ENCODE measurements at regions not wholly inside any gene's neighbourhood (a gene's known extent, or its start where the extent isn't known, plus 50 kb on each side); places are given as distances from the start of the nearest gene placed in this dataset.

DNA sequence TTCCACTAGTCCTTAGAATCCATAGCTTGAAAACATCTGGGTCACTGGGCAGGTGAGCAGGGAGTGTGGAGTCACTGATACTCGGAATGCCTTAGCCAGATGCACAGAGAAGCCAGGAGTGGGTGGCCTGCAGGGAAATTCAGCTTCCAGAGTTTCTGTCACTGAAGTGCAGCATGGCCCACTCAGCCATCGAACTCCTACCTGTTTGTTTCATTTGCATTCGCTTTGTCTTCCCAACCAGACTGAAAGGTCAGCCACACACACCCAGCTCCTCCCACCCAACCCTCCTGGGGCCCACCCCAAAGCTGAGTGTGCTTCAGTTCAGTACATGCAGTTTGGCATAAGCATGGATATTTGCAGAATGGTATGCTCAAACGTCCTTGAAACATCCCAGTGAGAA lies 124.5 kb upstream of the ATP10A start:
- no peak overlapping the region for H3K4me3 ChIP-seq (ENCODE audit: low read depth, low read length)
- in situ Hi-C loops (cut with HindIII; ENCODE audit: low sequenced_read_pairs): no loop called here
- DNase-seq (ENCODE audit: low read depth, low spot score): no peak
- TF ChIP-seq, protein P1, sequence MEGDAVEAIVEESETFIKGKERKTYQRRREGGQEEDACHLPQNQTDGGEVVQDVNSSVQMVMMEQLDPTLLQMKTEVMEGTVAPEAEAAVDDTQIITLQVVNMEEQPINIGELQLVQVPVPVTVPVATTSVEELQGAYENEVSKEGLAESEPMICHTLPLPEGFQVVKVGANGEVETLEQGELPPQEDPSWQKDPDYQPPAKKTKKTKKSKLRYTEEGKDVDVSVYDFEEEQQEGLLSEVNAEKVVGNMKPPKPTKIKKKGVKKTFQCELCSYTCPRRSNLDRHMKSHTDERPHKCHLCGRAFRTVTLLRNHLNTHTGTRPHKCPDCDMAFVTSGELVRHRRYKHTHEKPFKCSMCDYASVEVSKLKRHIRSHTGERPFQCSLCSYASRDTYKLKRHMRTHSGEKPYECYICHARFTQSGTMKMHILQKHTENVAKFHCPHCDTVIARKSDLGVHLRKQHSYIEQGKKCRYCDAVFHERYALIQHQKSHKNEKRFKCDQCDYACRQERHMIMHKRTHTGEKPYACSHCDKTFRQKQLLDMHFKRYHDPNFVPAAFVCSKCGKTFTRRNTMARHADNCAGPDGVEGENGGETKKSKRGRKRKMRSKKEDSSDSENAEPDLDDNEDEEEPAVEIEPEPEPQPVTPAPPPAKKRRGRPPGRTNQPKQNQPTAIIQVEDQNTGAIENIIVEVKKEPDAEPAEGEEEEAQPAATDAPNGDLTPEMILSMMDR (IDR thresholded peaks at IDR 0.05; ENCODE audit: low read depth, low read length): no peak

DNA sequence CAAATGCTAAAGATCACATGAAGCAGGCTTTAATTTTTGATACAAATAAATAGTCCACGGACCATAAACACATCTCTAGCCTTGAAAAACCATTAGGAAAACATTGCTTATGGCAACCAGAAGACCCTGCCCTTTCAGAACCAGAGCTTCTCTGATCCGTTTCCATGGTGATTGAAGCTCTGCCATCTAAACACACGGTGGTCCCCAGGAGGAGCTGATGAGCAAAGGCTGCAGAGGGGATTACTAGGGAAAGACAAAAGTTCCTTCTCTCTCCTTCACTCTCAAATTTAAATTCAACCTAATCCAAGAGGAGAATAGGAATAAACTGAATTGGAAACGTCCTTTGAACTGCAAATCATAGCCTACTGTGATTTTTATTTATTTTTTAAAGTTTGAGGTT lies 122.0 kb upstream of the ATP10A start:
- DNase-seq (ENCODE audit: low read depth, low spot score): no peak
- TF ChIP-seq, protein P1 (IDR thresholded peaks at IDR 0.05; ENCODE audit: low read depth, low read length): no peak
- no peak overlapping the region for H3K4me3 ChIP-seq (ENCODE audit: low read depth, low read length)
- in situ Hi-C loops (cut with HindIII; ENCODE audit: low sequenced_read_pairs): no loop called here

- in situ Hi-C loops (cut with HindIII; ENCODE audit: low sequenced_read_pairs): no loop called here
These were observed 119.6 kb upstream of the ATP10A start for GRCh38 chr15:25982736-25983135.

GRCh38 chr15:25981114-25981513 lies 118.0 kb upstream of the ATP10A start:
- H3K4me3 ChIP-seq (ENCODE audit: low read depth, low read length): no peak overlapping the region

More at GRCh38 chr15:25982736-25983135, 119.6 kb upstream of the ATP10A start:
- TF ChIP-seq, protein P1 (IDR thresholded peaks at IDR 0.05; ENCODE audit: low read depth, low read length): no peak
- DNase-seq (ENCODE audit: low read depth, low spot score): no peak
- no peak overlapping the region for H3K4me3 ChIP-seq (ENCODE audit: low read depth, low read length)

DNA sequence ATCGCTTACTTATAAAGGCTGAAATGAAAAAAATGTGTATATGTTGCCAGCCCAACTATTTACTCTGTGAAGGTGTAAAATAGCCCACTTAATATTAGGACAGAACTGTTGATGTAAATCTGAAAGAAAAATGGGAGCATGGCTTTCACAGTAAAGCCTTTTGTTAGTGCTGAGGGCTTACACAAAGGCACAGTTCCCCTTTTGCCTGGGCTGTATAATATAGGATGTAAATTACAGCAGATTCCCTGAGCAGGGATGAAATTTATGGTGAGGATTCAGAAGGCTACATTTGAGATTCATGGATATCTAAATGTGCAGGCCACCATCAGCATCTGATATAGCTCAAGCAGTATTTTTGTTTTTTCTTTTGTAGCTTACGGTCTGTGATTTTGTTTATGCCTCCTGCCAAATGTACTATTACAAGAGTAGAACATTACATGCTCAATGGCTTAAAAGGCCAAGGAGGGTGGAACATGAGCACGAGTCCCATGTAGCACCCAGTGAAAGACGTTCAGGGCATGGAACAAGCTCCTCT lies 109.1 kb upstream of the ATP10A start:
- DNase-seq (ENCODE audit: low read depth, low spot score): no peak
- in situ Hi-C loops (cut with HindIII; ENCODE audit: low sequenced_read_pairs): no loop called here
- TF ChIP-seq, protein P1 (IDR thresholded peaks at IDR 0.05; ENCODE audit: low read depth, low read length): no peak
- no peak overlapping the region for H3K4me3 ChIP-seq (ENCODE audit: low read depth, low read length)

More at GRCh38 chr15:25981114-25981513, 118.0 kb upstream of the ATP10A start:
- in situ Hi-C loops (cut with HindIII; ENCODE audit: low sequenced_read_pairs): no loop called here
- no peak for DNase-seq (ENCODE audit: low read depth, low spot score)
- TF ChIP-seq, protein P1 (IDR thresholded peaks at IDR 0.05; ENCODE audit: low read depth, low read length): no peak

GRCh38 chr15:25971053-25971452 lies 107.9 kb upstream of the ATP10A start:
- TF ChIP-seq, protein P1 (IDR thresholded peaks at IDR 0.05; ENCODE audit: low read depth, low read length): no peak
- no peak for DNase-seq (ENCODE audit: low read depth, low spot score)
- in situ Hi-C loops (cut with HindIII; ENCODE audit: low sequenced_read_pairs): no loop called here
- H3K4me3 ChIP-seq (ENCODE audit: low read depth, low read length): no peak overlapping the region
